ENCODE measurements at regions not wholly inside any gene's neighbourhood (a gene's known extent, or its start where the extent isn't known, plus 50 kb on each side); places are given as distances from the start of the nearest gene placed in this dataset.

GRCh38 chr3:153614563-153614962, 452.5 kb downstream of the RAP2B start:
- intact Hi-C loops (cut with DNase I): no loop called here
- no peak for DNase-seq
- TF ChIP-seq CTCF (IDR thresholded peaks at IDR 0.05) (no peak), POLR2A (IDR thresholded peaks at IDR 0.05) (no peak)

GRCh38 chr3:153615863-153616262, 453.8 kb downstream of the RAP2B start:
- Histone ChIP-seq H3K4me1 (replicated peaks in 1 of 2) (no peaks in the 10 kb centered on the region), H3K9me3 (replicated peaks in 1 of 3) (no peaks in the 10 kb centered on the region), H3K36me3 (replicated peaks in 1 of 2) (no peaks in the 10 kb centered on the region), H3K4me3 (no peak overlapping the region), H3K27me3 (no peaks in the 10 kb centered on the region), H3K27ac (no peak overlapping the region)
- no peak for TF ChIP-seq POLR2A (IDR thresholded peaks at IDR 0.05)
- TF ChIP-seq CTCF (IDR thresholded peaks at IDR 0.05): no peak
- WGBS, 4 donors: 44 to 76% (median 62%) methylated on average over 1 of the region's 1 CpG
- intact Hi-C loops (cut with DNase I): no loop called here
- no peak for DNase-seq

More at GRCh38 chr3:153614563-153614962, 452.5 kb downstream of the RAP2B start:
- Histone ChIP-seq H3K27ac (no peak overlapping the region), H3K9me3 (replicated peaks in 1 of 3) (no peaks in the 10 kb centered on the region), H3K4me3 (no peak overlapping the region), H3K4me1 (replicated peaks in 1 of 2) (no peaks in the 10 kb centered on the region), H3K27me3 (no peaks in the 10 kb centered on the region), H3K36me3 (replicated peaks in 1 of 2) (no peaks in the 10 kb centered on the region)

GRCh38 chr3:153617463-153617862, 455.4 kb downstream of the RAP2B start:
- Histone ChIP-seq H3K27ac (no peak overlapping the region), H3K4me3 (no peak overlapping the region), H3K9me3 (replicated peaks in 1 of 3) (no peaks in the 10 kb centered on the region), H3K27me3 (no peaks in the 10 kb centered on the region), H3K36me3 (replicated peaks in 1 of 2) (no peaks in the 10 kb centered on the region), H3K4me1 (replicated peaks in 1 of 2) (no peaks in the 10 kb centered on the region)
- no peak for TF ChIP-seq POLR2A (IDR thresholded peaks at IDR 0.05)
- no peak for TF ChIP-seq CTCF (IDR thresholded peaks at IDR 0.05)
- intact Hi-C loops (cut with DNase I): no loop called here
- WGBS, 4 donors: 18 to 50% (median 34%) methylated on average over 1 of the region's 1 CpG
- DNase-seq: no peak

- intact Hi-C loops (cut with DNase I): no loop called here
- WGBS, 4 donors: 60 to 79% (median 75%) methylated on average over 3 of the region's 3 CpGs
- Histone ChIP-seq H3K4me1 (replicated peaks in 1 of 2) (no peaks in the 10 kb centered on the region), H3K27ac (no peak overlapping the region), H3K9me3 (replicated peaks in 1 of 3) (no peaks in the 10 kb centered on the region), H3K4me3 (no peak overlapping the region), H3K36me3 (replicated peaks in 1 of 2) (no peaks in the 10 kb centered on the region), H3K27me3 (no peaks in the 10 kb centered on the region)
- no peak for TF ChIP-seq CTCF (IDR thresholded peaks at IDR 0.05)
- no peak for TF ChIP-seq POLR2A (IDR thresholded peaks at IDR 0.05)
- no peak for DNase-seq
Measured at GRCh38 chr3:153618176-153618575, 456.1 kb downstream of the RAP2B start.

Measured in adrenal gland (tissue), 9 donors.